ENCODE measurements at regions not wholly inside any gene's neighbourhood (a gene's known extent, or its start where the extent isn't known, plus 50 kb on each side); places are given as distances from the start of the nearest gene placed in this dataset.

DNA sequence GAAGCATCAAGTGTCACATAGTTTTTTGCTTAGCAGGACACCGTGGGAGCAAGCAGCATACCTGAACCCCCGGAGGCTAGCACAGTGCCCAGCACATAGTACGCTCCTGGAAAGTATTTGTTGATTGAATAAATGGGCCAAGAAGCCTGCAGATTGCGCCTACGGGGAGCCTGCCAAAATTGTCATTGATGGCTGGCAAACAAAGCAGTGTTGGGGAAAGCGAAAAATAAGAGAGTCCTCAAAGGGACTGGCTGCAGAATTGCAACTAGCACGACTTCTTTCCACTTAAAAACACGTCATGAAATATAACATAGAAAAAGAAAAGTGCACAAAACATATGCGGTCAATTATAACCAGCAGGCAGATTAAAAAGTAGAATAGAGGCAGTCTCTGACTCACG lies 125.2 kb upstream of the GALNT2 start:
- H3K4me1 Mint-ChIP-seq (ENCODE audit: low read depth, unreplicated experiment), result no peaks in the 10 kb centered on the region
- BruUV-seq (replicated peaks), result no TSS peak
- Histone ChIP-seq H3K4me3 (ENCODE audit: low read depth, low read length) (no peak overlapping the region), H3K36me3 (ENCODE audit: control insufficient read depth, insufficient read depth, low read length) (no peaks in the 10 kb centered on the region), H3K27me3 (replicated peaks; ENCODE audit: control insufficient read depth, insufficient read depth, low read length) (no peaks in the 10 kb centered on the region), H3K4me1 (no peaks in the 10 kb centered on the region), H3K9me3 (no peaks in the 10 kb centered on the region)
- POLR2A ChIA-PET, result no interaction called here
- no peak for DNase-seq
- peaks cover 7% of the 10 kb centered on the region for H3K27me3 Mint-ChIP-seq (ENCODE audit: insufficient read depth, unreplicated experiment)
- H3K36me3 Mint-ChIP-seq (ENCODE audit: insufficient read depth, unreplicated experiment), result no peaks in the 10 kb centered on the region
- H3K27ac Mint-ChIP-seq (ENCODE audit: unreplicated experiment), result no peak overlapping the region
- intact Hi-C loops (cut with micrococcal nuclease; ENCODE audit: unreplicated experiment), result no loop called here
- H3K4me3 Mint-ChIP-seq (ENCODE audit: unreplicated experiment), result no peak overlapping the region
- no peaks in the 10 kb centered on the region for H3K9me3 Mint-ChIP-seq (ENCODE audit: unreplicated experiment)
- CTCF ChIA-PET, result no interaction called here
- TF ChIP-seq, protein P1, sequence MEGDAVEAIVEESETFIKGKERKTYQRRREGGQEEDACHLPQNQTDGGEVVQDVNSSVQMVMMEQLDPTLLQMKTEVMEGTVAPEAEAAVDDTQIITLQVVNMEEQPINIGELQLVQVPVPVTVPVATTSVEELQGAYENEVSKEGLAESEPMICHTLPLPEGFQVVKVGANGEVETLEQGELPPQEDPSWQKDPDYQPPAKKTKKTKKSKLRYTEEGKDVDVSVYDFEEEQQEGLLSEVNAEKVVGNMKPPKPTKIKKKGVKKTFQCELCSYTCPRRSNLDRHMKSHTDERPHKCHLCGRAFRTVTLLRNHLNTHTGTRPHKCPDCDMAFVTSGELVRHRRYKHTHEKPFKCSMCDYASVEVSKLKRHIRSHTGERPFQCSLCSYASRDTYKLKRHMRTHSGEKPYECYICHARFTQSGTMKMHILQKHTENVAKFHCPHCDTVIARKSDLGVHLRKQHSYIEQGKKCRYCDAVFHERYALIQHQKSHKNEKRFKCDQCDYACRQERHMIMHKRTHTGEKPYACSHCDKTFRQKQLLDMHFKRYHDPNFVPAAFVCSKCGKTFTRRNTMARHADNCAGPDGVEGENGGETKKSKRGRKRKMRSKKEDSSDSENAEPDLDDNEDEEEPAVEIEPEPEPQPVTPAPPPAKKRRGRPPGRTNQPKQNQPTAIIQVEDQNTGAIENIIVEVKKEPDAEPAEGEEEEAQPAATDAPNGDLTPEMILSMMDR (IDR thresholded peaks at IDR 0.05; ENCODE audit: insufficient read depth in 1 of 2, low read depth in 1 of 2, low read length in 1 of 2, severe bottlenecking in 1 of 2, unreplicated experiment in 1 of 2), result no peak

DNA sequence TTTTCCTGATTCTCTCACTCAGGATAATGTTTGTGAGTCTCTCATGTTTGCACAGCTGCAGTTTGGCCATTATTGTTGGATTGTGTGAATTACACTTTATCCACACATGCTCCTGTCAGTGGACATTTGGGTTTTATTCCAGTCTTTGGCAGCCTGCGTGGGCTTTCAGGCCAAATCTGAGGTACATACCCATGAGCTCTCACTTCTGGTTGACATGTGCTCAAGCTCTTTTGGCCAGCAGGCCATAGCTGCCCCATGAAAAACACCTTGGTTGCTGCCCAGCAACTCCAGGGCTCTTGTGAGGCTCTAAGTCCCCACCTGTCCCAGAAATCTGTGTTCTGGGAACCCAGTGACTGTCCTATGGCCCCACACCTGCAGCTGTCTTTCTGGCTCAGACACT lies 124.5 kb upstream of the GALNT2 start:
- Histone ChIP-seq H3K36me3 (ENCODE audit: control insufficient read depth, insufficient read depth, low read length) (no peaks in the 10 kb centered on the region), H3K4me1 (no peaks in the 10 kb centered on the region), H3K27me3 (replicated peaks; ENCODE audit: control insufficient read depth, insufficient read depth, low read length) (no peaks in the 10 kb centered on the region), H3K4me3 (ENCODE audit: low read depth, low read length) (no peak overlapping the region), H3K9me3 (no peaks in the 10 kb centered on the region)
- intact Hi-C loops (cut with micrococcal nuclease; ENCODE audit: unreplicated experiment), result no loop called here
- TF ChIP-seq, protein P1 (IDR thresholded peaks at IDR 0.05; ENCODE audit: insufficient read depth in 1 of 2, low read depth in 1 of 2, low read length in 1 of 2, severe bottlenecking in 1 of 2, unreplicated experiment in 1 of 2), result no peak
- POLR2A ChIA-PET, result no interaction called here
- no peak overlapping the region for H3K4me3 Mint-ChIP-seq (ENCODE audit: unreplicated experiment)
- H3K4me1 Mint-ChIP-seq (ENCODE audit: low read depth, unreplicated experiment), result no peaks in the 10 kb centered on the region
- no peak for DNase-seq
- peaks cover 9% of the 10 kb centered on the region for H3K27me3 Mint-ChIP-seq (ENCODE audit: insufficient read depth, unreplicated experiment)
- CTCF ChIA-PET, result no interaction called here
- no TSS peak for BruUV-seq (replicated peaks)
- no peaks in the 10 kb centered on the region for H3K36me3 Mint-ChIP-seq (ENCODE audit: insufficient read depth, unreplicated experiment)
- no peaks in the 10 kb centered on the region for H3K9me3 Mint-ChIP-seq (ENCODE audit: unreplicated experiment)
- H3K27ac Mint-ChIP-seq (ENCODE audit: unreplicated experiment), result no peak overlapping the region

DNA sequence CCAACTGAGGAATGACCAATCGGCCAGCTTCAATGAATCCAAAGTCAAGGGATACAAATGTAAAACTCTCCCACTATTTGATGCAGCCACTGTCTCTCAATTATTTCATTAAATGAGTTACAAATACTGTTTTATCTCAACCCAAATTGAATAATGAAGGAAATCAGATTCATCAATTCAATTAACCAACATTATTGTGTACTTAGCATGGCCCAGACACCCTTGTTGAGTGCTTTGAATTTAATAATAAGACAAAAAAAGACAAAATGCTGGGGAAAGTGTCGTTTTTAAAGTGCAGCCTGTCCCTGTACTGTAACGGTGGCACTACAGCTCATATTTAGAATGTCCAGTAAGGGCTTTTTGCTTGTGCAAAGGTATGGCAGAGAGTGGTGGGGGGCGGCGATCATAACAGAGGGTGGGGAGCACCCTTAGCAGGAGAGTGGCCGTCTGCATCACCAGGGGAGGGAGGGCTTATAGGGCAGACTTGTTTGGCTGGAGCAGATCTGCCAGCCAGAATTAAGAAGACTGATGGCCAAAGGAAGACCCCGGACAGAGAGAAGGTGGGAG lies 123.8 kb upstream of the GALNT2 start:
- no peaks in the 10 kb centered on the region for H3K27me3 ChIP-seq (replicated peaks; ENCODE audit: control insufficient read depth, insufficient read depth, low read length)
- peaks cover 13% of the 10 kb centered on the region for H3K27me3 Mint-ChIP-seq (ENCODE audit: insufficient read depth, unreplicated experiment)
- CTCF ChIA-PET, result no interaction called here

More for the DNA sequence above, 123.8 kb upstream of the GALNT2 start:
- intact Hi-C loops (cut with micrococcal nuclease; ENCODE audit: unreplicated experiment), result no loop called here
- no peaks in the 10 kb centered on the region for H3K9me3 Mint-ChIP-seq (ENCODE audit: unreplicated experiment)
- no peaks in the 10 kb centered on the region for H3K4me1 Mint-ChIP-seq (ENCODE audit: low read depth, unreplicated experiment)
- DNase-seq, result no peak
- Histone ChIP-seq H3K36me3 (ENCODE audit: control insufficient read depth, insufficient read depth, low read length) (no peaks in the 10 kb centered on the region), H3K4me3 (ENCODE audit: low read depth, low read length) (no peak overlapping the region), H3K4me1 (no peaks in the 10 kb centered on the region), H3K9me3 (no peaks in the 10 kb centered on the region)
- no peak overlapping the region for H3K27ac Mint-ChIP-seq (ENCODE audit: unreplicated experiment)
- no peaks in the 10 kb centered on the region for H3K36me3 Mint-ChIP-seq (ENCODE audit: insufficient read depth, unreplicated experiment)
- no peak overlapping the region for H3K4me3 Mint-ChIP-seq (ENCODE audit: unreplicated experiment)
- BruUV-seq (replicated peaks), result no TSS peak
- TF ChIP-seq, protein P1 (IDR thresholded peaks at IDR 0.05; ENCODE audit: insufficient read depth in 1 of 2, low read depth in 1 of 2, low read length in 1 of 2, severe bottlenecking in 1 of 2, unreplicated experiment in 1 of 2), result no peak
- POLR2A ChIA-PET, result no interaction called here

Data from Caco-2 (cell line).